Endothelial cell of umbilical vein (primary cell): ENCODE measurements at regions not wholly inside any gene's neighbourhood (a gene's known extent, or its start where the extent isn't known, plus 50 kb on each side); places are given as distances from the start of the nearest gene placed in this dataset.
A peak's percentile ranks its signal among the peaks of the same experiment; 100 is the strongest.

Experiments
- BruUV-seq: library from RNA; stranded (reverse); fragments of 400-500 nt; replicated peaks from 2 replicates; lab custom pipeline; 2021; lab: Mats Ljungman, UMichigan
- CTCF ChIA-PET: fragments of 300-600, 350-600 bp; sonication (Branson Sonifier 250); formaldehyde crosslinking; loops from one replicate; lab custom pipeline; 2021; ENCODE audit warnings: antibody characterized with exemption, inconsistent platforms; lab: Charles Lee
- POLR2A ChIA-PET: fragments of 300-600, 350-600 bp; sonication (Branson Sonifier 250); formaldehyde crosslinking; loops from one replicate; lab custom pipeline; 2021; ENCODE audit warnings: antibody characterized with exemption, inconsistent platforms; lab: Charles Lee
- DNase-seq: peaks from one replicate; pipeline ENCODE4 v3.0.0-alpha.2; 2011; ENCODE audit warnings: low read depth, low spot score
- FAIRE-seq: peaks from 2 replicates; lab custom pipeline; 2011; peaks lifted over from hg19 to GRCh38; lab: Jason Lieb, UNC
- H2AFZ ChIP-seq: 2 replicates; pipeline ENCODE4 v1.6.0; 2012; ENCODE audit warnings: low read depth, low read length, control low read depth, inconsistent platforms
- H3K27ac ChIP-seq: 2 replicates; pipeline ENCODE4 v1.5.1; 2011; ENCODE audit warnings: low read depth, mild to moderate bottlenecking, control low read depth, low read length, moderate library complexity; ENCODE audit not compliant: insufficient read depth
- H3K27me3 ChIP-seq, 2 experiments: 2 replicates each; pipeline versions ENCODE4 v1.6.0 to v1.6.1; 2011; ENCODE audit warnings: low read length in 2 of 2, mixed read lengths in 1 of 2; ENCODE audit not compliant: control insufficient read depth in 2 of 2, insufficient read depth in 2 of 2
- H3K36me3 ChIP-seq, 2 experiments: 2 replicates in 1 of 2; 3 replicates in 1 of 2; pipeline ENCODE4 v1.5.1; 2011; ENCODE audit warnings: low read length in 2 of 2, mild to moderate bottlenecking in 1 of 2, moderate library complexity in 1 of 2; ENCODE audit not compliant: control insufficient read depth in 2 of 2, insufficient read depth in 2 of 2; ENCODE audit errors: extremely low read depth in 1 of 2
- H3K4me1 ChIP-seq: 3 replicates; pipeline ENCODE4 v1.5.1; 2011; ENCODE audit warnings: mild to moderate bottlenecking, low read length; ENCODE audit not compliant: control insufficient read depth, insufficient read depth; ENCODE audit errors: extremely low read depth
- H3K4me2 ChIP-seq: 2 replicates; pipeline ENCODE4 v1.6.1; 2011; ENCODE audit warnings: low read length, control low read depth, mixed read lengths; ENCODE audit not compliant: insufficient read depth
- H3K4me3 ChIP-seq, 3 experiments: fragments of 200-600 bp in 1 of 3; sonication (generic), shearing (Covaris generic) in 1 of 3; replicated peaks in 1 of 3; 2 replicates each; pipeline ENCODE4 v1.5.1; 2011 to 2016; ENCODE audit warnings: control low read depth in 3 of 3, low read length in 3 of 3, mild to moderate bottlenecking in 2 of 3, inconsistent platforms in 1 of 3, low read depth in 1 of 3, moderate library complexity in 1 of 3; ENCODE audit not compliant: insufficient read depth in 1 of 3
- H3K79me2 ChIP-seq: 2 replicates; pipeline ENCODE4 v1.6.0; 2012; ENCODE audit warnings: low read length, inconsistent platforms; ENCODE audit not compliant: control insufficient read depth, insufficient read depth
- H3K9ac ChIP-seq: replicated peaks from 2 replicates; pipeline ENCODE3; 2011; ENCODE audit warnings: low read length, control low read depth; ENCODE audit not compliant: insufficient read depth; ENCODE audit errors: extremely low read depth
- H3K9me1 ChIP-seq: replicated peaks from 3 replicates; pipeline ENCODE4 v1.6.0; 2011; ENCODE audit warnings: mild to moderate bottlenecking, low read length; ENCODE audit not compliant: control insufficient read depth, insufficient read depth; ENCODE audit errors: extremely low read depth
- H3K9me3 ChIP-seq: replicated peaks from 2 replicates; pipeline ENCODE4 v1.5.1; 2012; ENCODE audit warnings: low read length, inconsistent platforms; ENCODE audit not compliant: control insufficient read depth, insufficient read depth
- H4K20me1 ChIP-seq: replicated peaks from 2 replicates; pipeline ENCODE3; 2011; ENCODE audit warnings: mild to moderate bottlenecking, low read length; ENCODE audit not compliant: control insufficient read depth, insufficient read depth; ENCODE audit errors: extremely low read depth
- CTCF ChIP-seq, 2 donors: IDR thresholded peaks; 1 replicate in 1 of 2; 2 replicates in 1 of 2; pipeline ENCODE4 v1.5.1; 2011; ENCODE audit warnings: low read length in 2 of 2, mild to moderate bottlenecking in 2 of 2, moderate library complexity in 2 of 2, control low read depth in 1 of 2, inconsistent platforms in 1 of 2, low read depth in 1 of 2; ENCODE audit not compliant: insufficient read depth in 1 of 2; ENCODE audit errors: extremely low read depth in 1 of 2
- EZH2 ChIP-seq: IDR thresholded peaks from 2 replicates; pipeline ENCODE4 v1.6.1; 2012; ENCODE audit warnings: borderline replicate concordance, low read depth, mild to moderate bottlenecking, moderate library complexity, low read length, inconsistent platforms; ENCODE audit not compliant: severe bottlenecking
- FOS ChIP-seq: IDR thresholded peaks from 2 replicates; pipeline ENCODE4 v1.6.1; 2011; ENCODE audit warnings: mild to moderate bottlenecking, low read length, moderate library complexity, borderline replicate concordance; ENCODE audit not compliant: insufficient read depth
- GATA2 ChIP-seq: IDR thresholded peaks from 2 replicates; pipeline ENCODE4 v1.7.0; 2011; ENCODE audit warnings: low read depth, mild to moderate bottlenecking, moderate library complexity, mixed read lengths, low read length; ENCODE audit not compliant: insufficient read length, insufficient read depth
- JUN ChIP-seq: IDR thresholded peaks from 2 replicates; pipeline ENCODE4 v1.6.1; 2011; ENCODE audit warnings: borderline replicate concordance, low read depth; ENCODE audit not compliant: insufficient read length, insufficient read depth
- MYC ChIP-seq: IDR thresholded peaks from one replicate; pipeline ENCODE4 v1.6.1; 2011; ENCODE audit warnings: mild to moderate bottlenecking, low read depth, low read length
- POLR2A ChIP-seq: IDR thresholded peaks from 2 replicates; pipeline ENCODE4 v1.6.1; 2012; ENCODE audit warnings: low read depth, mild to moderate bottlenecking, control low read depth, low read length
- POLR2AphosphoS5 ChIP-seq: IDR thresholded peaks from 2 replicates; pipeline ENCODE4 v1.6.1; 2012; ENCODE audit warnings: low read depth, mild to moderate bottlenecking, control low read depth, low read length, moderate library complexity; ENCODE audit not compliant: insufficient read depth
- dilution Hi-C: fragments of 300-500 bp; cut with MboI; formaldehyde crosslinking; loops from one replicate; pipeline ENCODE4 v1.15.0; 2019; ENCODE audit warnings: low sequenced_read_pairs; ENCODE audit not compliant: extremely low pct_ligation_motif_present
- intact Hi-C: fragments of 100-400 bp; cut with micrococcal nuclease; formaldehyde crosslinking; loops from one replicate; pipeline ENCODE4 v1.10.0; 2022
- TF ChIP-seq, protein P1 (sequence below): IDR thresholded peaks from 2 replicates; pipeline ENCODE4 v1.6.1; 2011; ENCODE audit not compliant: insufficient read depth, insufficient read length

GRCh38 chr5:143953851-143954250, 141.9 kb downstream of the HMHB1 start:
- TF ChIP-seq CTCF (IDR thresholded peaks at IDR 0.05; ENCODE audit: extremely low read depth in 1 of 2, insufficient read depth in 1 of 2, low read depth in 1 of 2, low read length in 2 of 2) = no peak
- ChIA-PET POLR2A (no interaction called here), CTCF (no interaction called here)
- Histone ChIP-seq H3K4me1 (peaks cover 9% of the 10 kb centered on the region), H3K79me2 (no peaks in the 10 kb centered on the region), H3K9me1 (no peaks in the 10 kb centered on the region), H3K27ac (no peak overlapping the region), H3K4me3 (no peak overlapping the region), H3K27me3 (no peaks in the 10 kb centered on the region), H3K9me3 (no peaks in the 10 kb centered on the region), H3K4me2 (no peak overlapping the region), H3K9ac (no peak overlapping the region), H3K36me3 (no peaks in the 10 kb centered on the region), H4K20me1 (no peaks in the 10 kb centered on the region), H2AFZ (no peak overlapping the region)
- intact Hi-C loops = no loop called here
- DNase-seq (no peak), FAIRE-seq (no peak)
- dilution Hi-C loops = no loop called here
- no TSS peak for BruUV-seq

DNA sequence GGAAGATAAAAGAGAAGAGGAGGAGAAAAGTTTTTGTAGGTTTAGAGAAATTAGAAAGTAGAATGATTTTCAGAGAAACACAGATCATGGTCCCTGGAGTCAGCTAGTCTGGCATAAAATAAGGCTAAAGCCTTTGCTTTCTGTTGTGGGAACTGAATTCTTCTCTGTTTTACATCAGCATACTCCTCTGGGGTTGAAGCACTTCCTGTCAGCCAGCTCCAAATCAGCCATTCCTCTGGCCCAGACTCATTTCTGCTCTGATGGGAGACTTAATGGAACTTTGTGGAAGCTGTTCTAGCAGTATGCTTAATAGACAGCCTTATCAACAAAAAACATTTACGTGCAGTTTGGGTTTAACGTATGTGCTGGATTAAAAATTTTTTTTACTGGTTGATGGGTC, 143.2 kb downstream of the HMHB1 start:
- ChIA-PET POLR2A (no interaction called here), CTCF (no interaction called here)
- no peak overlapping the region for H3K27ac ChIP-seq
- peaks cover 9% of the 10 kb centered on the region for H3K4me1 ChIP-seq
- no peak overlapping the region for H3K4me3 ChIP-seq
- H4K20me1 ChIP-seq = no peaks in the 10 kb centered on the region
- no peak for DNase-seq
- intact Hi-C loops (no loop called here), dilution Hi-C loops (no loop called here)
- no peak for TF ChIP-seq POLR2AphosphoS5
- TF ChIP-seq, protein P1, sequence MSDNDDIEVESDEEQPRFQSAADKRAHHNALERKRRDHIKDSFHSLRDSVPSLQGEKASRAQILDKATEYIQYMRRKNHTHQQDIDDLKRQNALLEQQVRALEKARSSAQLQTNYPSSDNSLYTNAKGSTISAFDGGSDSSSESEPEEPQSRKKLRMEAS = no peak
- no peak for TF ChIP-seq POLR2A
- TF ChIP-seq JUN = no peak
- TF ChIP-seq GATA2 = no peak
- no peak for TF ChIP-seq FOS
- no peak for TF ChIP-seq EZH2
- TF ChIP-seq CTCF (IDR thresholded peaks at IDR 0.05; ENCODE audit: extremely low read depth in 1 of 2, insufficient read depth in 1 of 2, low read depth in 1 of 2, low read length in 2 of 2) = no peak
- TF ChIP-seq MYC = no peak
- peak; percentile 49 for FAIRE-seq
- H3K9me1 ChIP-seq = no peaks in the 10 kb centered on the region
- no peaks in the 10 kb centered on the region for H3K36me3 ChIP-seq
- H3K9ac ChIP-seq = no peak overlapping the region
- no peak overlapping the region for H2AFZ ChIP-seq
- no peak overlapping the region for H3K4me2 ChIP-seq
- no peaks in the 10 kb centered on the region for H3K27me3 ChIP-seq
- H3K79me2 ChIP-seq = no peaks in the 10 kb centered on the region
- H3K9me3 ChIP-seq = no peaks in the 10 kb centered on the region
- no TSS peak for BruUV-seq
